Endothelial cell (in vitro differentiated cells): ENCODE measurements at regions not wholly inside any gene's neighbourhood (a gene's known extent, or its start where the extent isn't known, plus 50 kb on each side); places are given as distances from the start of the nearest gene placed in this dataset.

Source experiments
- DNase-seq: peaks from one replicate; pipeline ENCODE4 v3.0.0; 2021; ENCODE audit warnings: low spot score
- H3K27ac Mint-ChIP-seq: one replicate; pipeline ENCODE4 v1.8.0; 2021; ENCODE audit warnings: mixed read lengths, inconsistent platforms; ENCODE audit not compliant: unreplicated experiment
- H3K27me3 Mint-ChIP-seq: one replicate; pipeline ENCODE4 v1.8.0; 2021; ENCODE audit warnings: mild to moderate bottlenecking, moderate library complexity, mixed read lengths, inconsistent platforms; ENCODE audit not compliant: unreplicated experiment
- H3K36me3 Mint-ChIP-seq: one replicate; pipeline ENCODE4 v1.8.0; 2021; ENCODE audit warnings: mild to moderate bottlenecking, low read depth, mixed read lengths, inconsistent platforms; ENCODE audit not compliant: unreplicated experiment
- H3K4me1 Mint-ChIP-seq: one replicate; pipeline ENCODE4 v1.8.0; 2021; ENCODE audit warnings: mild to moderate bottlenecking, mixed read lengths, inconsistent platforms; ENCODE audit not compliant: unreplicated experiment
- H3K4me3 Mint-ChIP-seq: one replicate; pipeline ENCODE4 v1.8.0; 2021; ENCODE audit warnings: mild to moderate bottlenecking, mixed read lengths, inconsistent platforms; ENCODE audit not compliant: unreplicated experiment
- H3K9me3 Mint-ChIP-seq: one replicate; pipeline ENCODE4 v1.8.0; 2021; ENCODE audit warnings: mixed read lengths, inconsistent platforms; ENCODE audit not compliant: unreplicated experiment
- CTCF ChIP-seq: fragments of 200-600 bp; sonication (generic); IDR thresholded peaks from one replicate; pipeline ENCODE4 v1.5.0; 2021; ENCODE audit warnings: antibody characterized with exemption; ENCODE audit not compliant: unreplicated experiment

- no peak overlapping the region for H3K27ac Mint-ChIP-seq
- no peaks in the 10 kb centered on the region for H3K9me3 Mint-ChIP-seq
- H3K4me1 Mint-ChIP-seq, result no peaks in the 10 kb centered on the region
- no peak for DNase-seq
- no peak overlapping the region for H3K4me3 Mint-ChIP-seq
- no peaks in the 10 kb centered on the region for H3K27me3 Mint-ChIP-seq
- TF ChIP-seq CTCF, result no peak
- no peaks in the 10 kb centered on the region for H3K36me3 Mint-ChIP-seq
These were observed 1815.3 kb upstream of the CELF4 start for GRCh38 chr18:39380866-39381265.

GRCh38 chr18:39380186-39380725 lies 1814.7 kb upstream of the CELF4 start:
- DNase-seq, result no peak
- TF ChIP-seq CTCF, result no peak
- Mint-ChIP-seq H3K27me3 (no peaks in the 10 kb centered on the region), H3K4me1 (no peaks in the 10 kb centered on the region), H3K9me3 (no peaks in the 10 kb centered on the region), H3K36me3 (no peaks in the 10 kb centered on the region), H3K27ac (no peak overlapping the region), H3K4me3 (no peak overlapping the region)

DNA sequence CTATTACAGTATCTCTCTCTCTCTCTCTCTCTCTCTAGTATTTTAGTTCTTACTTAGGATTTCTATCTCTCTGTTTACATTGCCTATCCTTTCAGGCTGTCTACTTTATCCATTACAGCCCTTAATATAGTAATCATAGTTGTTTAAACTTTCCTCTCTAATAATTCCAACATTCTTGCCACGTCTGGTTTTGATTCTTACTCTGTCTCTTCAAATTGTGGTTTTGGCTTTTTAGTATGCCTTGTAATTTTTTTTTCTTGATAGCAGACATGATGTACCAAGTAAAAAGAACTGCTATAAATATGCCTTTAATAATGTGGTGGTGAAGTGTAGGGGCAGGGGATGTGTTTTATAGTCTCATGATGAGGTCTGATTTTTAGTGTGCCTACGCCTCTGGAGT lies 1809.5 kb upstream of the CELF4 start:
- TF ChIP-seq CTCF, result no peak
- peaks cover 3% of the 10 kb centered on the region for H3K4me1 Mint-ChIP-seq
- no peak for DNase-seq
- no peaks in the 10 kb centered on the region for H3K36me3 Mint-ChIP-seq
- H3K4me3 Mint-ChIP-seq, result no peak overlapping the region
- H3K27me3 Mint-ChIP-seq, result peaks cover 1% of the 10 kb centered on the region
- no peak overlapping the region for H3K27ac Mint-ChIP-seq
- no peaks in the 10 kb centered on the region for H3K9me3 Mint-ChIP-seq

- H3K27ac Mint-ChIP-seq, result no peak overlapping the region
- no peak overlapping the region for H3K4me3 Mint-ChIP-seq
- TF ChIP-seq CTCF, result no peak
- H3K9me3 Mint-ChIP-seq, result no peaks in the 10 kb centered on the region
- no peak for DNase-seq
- H3K4me1 Mint-ChIP-seq, result peaks cover 3% of the 10 kb centered on the region
- peaks cover 1% of the 10 kb centered on the region for H3K27me3 Mint-ChIP-seq
- H3K36me3 Mint-ChIP-seq, result no peaks in the 10 kb centered on the region
These were observed 1806.4 kb upstream of the CELF4 start for GRCh38 chr18:39371996-39372395.

DNA sequence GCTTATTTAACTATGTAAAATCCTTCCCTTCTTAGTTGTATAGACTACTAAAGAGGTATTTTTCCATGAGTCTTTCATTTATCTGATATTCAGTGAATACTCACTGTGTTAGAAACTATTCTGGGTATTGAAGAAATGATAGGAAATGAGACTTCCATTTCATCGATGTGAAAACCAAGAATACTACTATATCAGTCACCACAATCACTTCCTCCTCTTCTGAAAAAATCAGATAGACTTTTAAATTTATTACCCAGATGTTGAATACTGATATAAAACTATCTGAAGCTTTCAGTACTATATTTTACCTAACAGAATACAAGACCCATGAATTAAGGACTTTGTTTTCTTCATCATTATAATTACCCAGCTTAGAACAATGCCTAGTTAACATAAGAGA lies 1801.1 kb upstream of the CELF4 start:
- no peaks in the 10 kb centered on the region for H3K4me1 Mint-ChIP-seq
- H3K27ac Mint-ChIP-seq, result no peak overlapping the region
- H3K36me3 Mint-ChIP-seq, result no peaks in the 10 kb centered on the region
- DNase-seq, result no peak
- H3K27me3 Mint-ChIP-seq, result no peaks in the 10 kb centered on the region
- H3K4me3 Mint-ChIP-seq, result no peak overlapping the region
- no peak for TF ChIP-seq CTCF
- no peaks in the 10 kb centered on the region for H3K9me3 Mint-ChIP-seq
